Panc1 (cell line): ENCODE measurements at regions not wholly inside any gene's neighbourhood (a gene's known extent, or its start where the extent isn't known, plus 50 kb on each side); places are given as distances from the start of the nearest gene placed in this dataset.

ENCODE experiments used
- POLR2AphosphoS5 ChIP-seq: IDR thresholded peaks from 2 replicates; pipeline ENCODE4 v1.6.1; 2012; ENCODE audit warnings: mild to moderate bottlenecking, low read depth, low read length, moderate library complexity
- TF ChIP-seq, protein P1 (sequence below): fragments of 450-650 bp; IDR thresholded peaks from 2 replicates; pipeline ENCODE4 v1.5.1; 2017; ENCODE audit warnings: mild to moderate bottlenecking

GRCh38 chr12:22115711-22116110 is 69.7 kb downstream of the CMAS start:
- TF ChIP-seq, protein P1, sequence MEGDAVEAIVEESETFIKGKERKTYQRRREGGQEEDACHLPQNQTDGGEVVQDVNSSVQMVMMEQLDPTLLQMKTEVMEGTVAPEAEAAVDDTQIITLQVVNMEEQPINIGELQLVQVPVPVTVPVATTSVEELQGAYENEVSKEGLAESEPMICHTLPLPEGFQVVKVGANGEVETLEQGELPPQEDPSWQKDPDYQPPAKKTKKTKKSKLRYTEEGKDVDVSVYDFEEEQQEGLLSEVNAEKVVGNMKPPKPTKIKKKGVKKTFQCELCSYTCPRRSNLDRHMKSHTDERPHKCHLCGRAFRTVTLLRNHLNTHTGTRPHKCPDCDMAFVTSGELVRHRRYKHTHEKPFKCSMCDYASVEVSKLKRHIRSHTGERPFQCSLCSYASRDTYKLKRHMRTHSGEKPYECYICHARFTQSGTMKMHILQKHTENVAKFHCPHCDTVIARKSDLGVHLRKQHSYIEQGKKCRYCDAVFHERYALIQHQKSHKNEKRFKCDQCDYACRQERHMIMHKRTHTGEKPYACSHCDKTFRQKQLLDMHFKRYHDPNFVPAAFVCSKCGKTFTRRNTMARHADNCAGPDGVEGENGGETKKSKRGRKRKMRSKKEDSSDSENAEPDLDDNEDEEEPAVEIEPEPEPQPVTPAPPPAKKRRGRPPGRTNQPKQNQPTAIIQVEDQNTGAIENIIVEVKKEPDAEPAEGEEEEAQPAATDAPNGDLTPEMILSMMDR: no peak
- no peak for TF ChIP-seq POLR2AphosphoS5
